ENCODE measurements at regions not wholly inside any gene's neighbourhood (a gene's known extent, or its start where the extent isn't known, plus 50 kb on each side); places are given as distances from the start of the nearest gene placed in this dataset.

DNA sequence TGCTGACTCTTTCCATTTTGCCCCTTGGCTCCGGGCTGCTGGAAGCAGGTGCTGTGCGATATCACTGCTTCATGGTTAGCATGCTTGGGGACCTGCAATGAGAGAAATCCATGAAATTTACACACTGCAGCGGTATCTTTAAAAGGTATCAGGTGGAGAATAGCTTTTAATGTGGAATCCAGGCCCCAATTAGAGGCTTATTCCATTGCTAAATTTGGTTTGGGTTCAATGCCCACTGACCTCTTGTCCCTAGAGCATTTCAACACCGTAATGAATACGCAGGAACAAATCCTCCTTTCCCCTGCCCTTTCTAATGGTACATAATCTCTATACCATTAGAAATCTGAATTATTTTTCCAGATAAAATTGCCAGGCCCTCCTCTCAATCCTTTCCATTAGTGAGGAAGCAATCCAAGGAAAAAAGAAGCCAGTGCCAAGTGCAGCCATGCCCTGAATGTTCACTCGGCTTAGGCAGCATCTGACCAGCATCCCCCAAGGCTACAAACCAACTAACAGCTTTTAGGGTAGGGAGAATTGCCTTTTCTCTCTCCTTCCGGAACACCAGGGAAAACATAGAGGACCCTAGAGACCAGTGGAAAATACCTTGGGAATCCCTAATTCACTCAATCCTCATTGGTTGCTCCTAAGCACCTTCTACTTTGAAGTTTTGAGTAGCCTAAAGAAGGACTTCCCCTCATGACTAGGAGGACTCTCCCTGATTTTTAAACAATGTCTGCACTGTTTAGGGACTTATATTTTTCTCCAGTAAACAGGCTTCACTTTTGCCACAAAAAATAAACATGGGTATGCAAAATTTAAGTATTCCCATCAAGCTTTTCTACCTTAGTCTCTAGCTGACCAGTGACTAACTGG, 143.1 kb downstream of the QRSL1 start:
- in situ Hi-C loops (cut with MboI; ENCODE audit: low sequenced_read_pairs, unreplicated experiment), result no loop called here
- TF ChIP-seq, protein P1, sequence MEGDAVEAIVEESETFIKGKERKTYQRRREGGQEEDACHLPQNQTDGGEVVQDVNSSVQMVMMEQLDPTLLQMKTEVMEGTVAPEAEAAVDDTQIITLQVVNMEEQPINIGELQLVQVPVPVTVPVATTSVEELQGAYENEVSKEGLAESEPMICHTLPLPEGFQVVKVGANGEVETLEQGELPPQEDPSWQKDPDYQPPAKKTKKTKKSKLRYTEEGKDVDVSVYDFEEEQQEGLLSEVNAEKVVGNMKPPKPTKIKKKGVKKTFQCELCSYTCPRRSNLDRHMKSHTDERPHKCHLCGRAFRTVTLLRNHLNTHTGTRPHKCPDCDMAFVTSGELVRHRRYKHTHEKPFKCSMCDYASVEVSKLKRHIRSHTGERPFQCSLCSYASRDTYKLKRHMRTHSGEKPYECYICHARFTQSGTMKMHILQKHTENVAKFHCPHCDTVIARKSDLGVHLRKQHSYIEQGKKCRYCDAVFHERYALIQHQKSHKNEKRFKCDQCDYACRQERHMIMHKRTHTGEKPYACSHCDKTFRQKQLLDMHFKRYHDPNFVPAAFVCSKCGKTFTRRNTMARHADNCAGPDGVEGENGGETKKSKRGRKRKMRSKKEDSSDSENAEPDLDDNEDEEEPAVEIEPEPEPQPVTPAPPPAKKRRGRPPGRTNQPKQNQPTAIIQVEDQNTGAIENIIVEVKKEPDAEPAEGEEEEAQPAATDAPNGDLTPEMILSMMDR (IDR thresholded peaks at IDR 0.05; ENCODE audit: borderline replicate concordance, control extremely low read depth, extremely low read depth, insufficient read depth, missing control alignments), result no peak
- DNase-seq (ENCODE audit: low spot score), result no peak

- in situ Hi-C loops (cut with MboI; ENCODE audit: low sequenced_read_pairs, unreplicated experiment), result no loop called here
- DNase-seq (ENCODE audit: low spot score), result no peak
- TF ChIP-seq, protein P1 (IDR thresholded peaks at IDR 0.05; ENCODE audit: borderline replicate concordance, control extremely low read depth, extremely low read depth, insufficient read depth, missing control alignments), result no peak
Measured at GRCh38 chr6:106771822-106772221, 142.4 kb downstream of the QRSL1 start.

- DNase-seq (ENCODE audit: low spot score), result no peak
- in situ Hi-C loops (cut with MboI; ENCODE audit: low sequenced_read_pairs, unreplicated experiment), result no loop called here
- TF ChIP-seq, protein P1 (IDR thresholded peaks at IDR 0.05; ENCODE audit: borderline replicate concordance, control extremely low read depth, extremely low read depth, insufficient read depth, missing control alignments), result no peak
Measured at GRCh38 chr6:106770663-106771062, 141.3 kb downstream of the QRSL1 start.

- in situ Hi-C loops (cut with MboI; ENCODE audit: low sequenced_read_pairs, unreplicated experiment), result no loop called here
- TF ChIP-seq, protein P1 (IDR thresholded peaks at IDR 0.05; ENCODE audit: borderline replicate concordance, control extremely low read depth, extremely low read depth, insufficient read depth, missing control alignments), result no peak
Measured at GRCh38 chr6:106770081-106770480, 140.7 kb downstream of the QRSL1 start.

GRCh38 chr6:106767271-106767670, 137.9 kb downstream of the QRSL1 start:
- DNase-seq (ENCODE audit: low spot score), result no peak
- in situ Hi-C loops (cut with MboI; ENCODE audit: low sequenced_read_pairs, unreplicated experiment), result no loop called here
- TF ChIP-seq, protein P1 (IDR thresholded peaks at IDR 0.05; ENCODE audit: borderline replicate concordance, control extremely low read depth, extremely low read depth, insufficient read depth, missing control alignments), result no peak

More at GRCh38 chr6:106770081-106770480, 140.7 kb downstream of the QRSL1 start:
- no peak for DNase-seq (ENCODE audit: low spot score)

GRCh38 chr6:106766201-106766600, 136.8 kb downstream of the QRSL1 start:
- in situ Hi-C loops (cut with MboI; ENCODE audit: low sequenced_read_pairs, unreplicated experiment), result no loop called here
- DNase-seq (ENCODE audit: low spot score), result no peak
- TF ChIP-seq, protein P1 (IDR thresholded peaks at IDR 0.05; ENCODE audit: borderline replicate concordance, control extremely low read depth, extremely low read depth, insufficient read depth, missing control alignments), result no peak
